Panc1 (cell line): ENCODE measurements at regions not wholly inside any gene's neighbourhood (a gene's known extent, or its start where the extent isn't known, plus 50 kb on each side); places are given as distances from the start of the nearest gene placed in this dataset.

Experiments
- ATAC-seq: fragments of 200-7000 bp; cut with Tn5 transposase; 2 replicates; pipeline ENCODE4 v1.9.1; 2020; ENCODE audit warnings: mild to moderate bottlenecking, moderate library complexity
- BruUV-seq: library from RNA; stranded (reverse); fragments of 400-500 nt; replicated peaks from 2 replicates; lab custom pipeline; 2021; lab: Mats Ljungman, UMichigan
- CTCF ChIA-PET: fragments of 300-600 bp; sonication (Branson Sonifier 250); formaldehyde crosslinking; loops from one replicate; lab custom pipeline; 2022; ENCODE audit warnings: antibody characterized with exemption; lab: Charles Lee
- POLR2A ChIA-PET: fragments of 300-600 bp; sonication (Branson Sonifier 250); formaldehyde crosslinking; loops from one replicate; lab custom pipeline; 2022; ENCODE audit warnings: antibody characterized with exemption; lab: Charles Lee
- DNase-seq: peaks from one replicate; pipeline ENCODE4 v3.0.0-alpha.2; 2010; ENCODE audit warnings: low read depth, low spot score
- H3K27ac ChIP-seq: 2 replicates; pipeline ENCODE4 v1.5.1; 2011; ENCODE audit warnings: mild to moderate bottlenecking, low read length, inconsistent platforms
- H3K27me3 ChIP-seq: fragments of 200-500 bp; sonication (Bioruptor generic); 2 replicates; pipeline ENCODE4 v1.6.0; 2014; ENCODE audit warnings: low read length, inconsistent platforms; ENCODE audit not compliant: control insufficient read depth, insufficient read depth
- H3K36me3 ChIP-seq: fragments of 200-500 bp; sonication (Bioruptor generic); 2 replicates; pipeline ENCODE4 v1.5.1; 2014; ENCODE audit warnings: inconsistent platforms, mild to moderate bottlenecking, low read length, moderate library complexity; ENCODE audit not compliant: control insufficient read depth, insufficient read depth
- H3K4me1 ChIP-seq: 2 replicates; pipeline ENCODE4 v1.5.1; 2011; ENCODE audit warnings: inconsistent platforms, mild to moderate bottlenecking, low read length, moderate library complexity; ENCODE audit not compliant: control insufficient read depth, insufficient read depth
- H3K4me3 ChIP-seq, 2 experiments: 2 replicates each; pipeline ENCODE4 v1.5.1; 2011 to 2012; ENCODE audit warnings: low read depth in 2 of 2, low read length in 2 of 2, mild to moderate bottlenecking in 2 of 2, inconsistent platforms in 1 of 2, moderate library complexity in 1 of 2
- H3K9me3 ChIP-seq: fragments of 200-500 bp; sonication (Bioruptor generic); 2 replicates; pipeline ENCODE4 v1.5.1; 2014; ENCODE audit warnings: low read depth, mild to moderate bottlenecking, inconsistent platforms, low read length, moderate library complexity; ENCODE audit not compliant: control insufficient read depth, insufficient read depth
- POLR2AphosphoS5 ChIP-seq: IDR thresholded peaks from 2 replicates; pipeline ENCODE4 v1.6.1; 2012; ENCODE audit warnings: mild to moderate bottlenecking, low read depth, low read length, moderate library complexity
- SIN3A ChIP-seq: IDR thresholded peaks from 2 replicates; pipeline ENCODE4 v1.6.1; 2012; ENCODE audit warnings: low read depth, mild to moderate bottlenecking, low read length, moderate library complexity, borderline replicate concordance; ENCODE audit not compliant: insufficient read depth
- TCF7L2 ChIP-seq: IDR thresholded peaks from 2 replicates; pipeline ENCODE4 v1.6.1; 2011; ENCODE audit warnings: mild to moderate bottlenecking, low read depth, low read length, inconsistent platforms
- in situ Hi-C: cut with HindIII; loops from 2 replicates; pipeline ENCODE4 v1.10.0; 2016; ENCODE audit warnings: low sequenced_read_pairs, low pct_unique_long_range_greater_than_20kb
- intact Hi-C: fragments of 100-400 bp; cut with micrococcal nuclease; formaldehyde crosslinking; loops from one replicate; pipeline ENCODE4 v1.10.0; 2022; ENCODE audit not compliant: unreplicated experiment
- TF ChIP-seq, protein P1 (sequence below): fragments of 450-650 bp; IDR thresholded peaks from 2 replicates; pipeline ENCODE4 v1.5.1; 2017; ENCODE audit warnings: mild to moderate bottlenecking
- TF ChIP-seq, protein P2 (sequence below), 2 experiments: IDR thresholded peaks; 2 replicates each; pipeline ENCODE4 v1.6.1; 2011 to 2012; ENCODE audit warnings: low read depth in 2 of 2, control low read depth in 1 of 2, low read length in 1 of 2, mild to moderate bottlenecking in 1 of 2, moderate library complexity in 1 of 2; ENCODE audit not compliant: insufficient read depth in 1 of 2

DNA sequence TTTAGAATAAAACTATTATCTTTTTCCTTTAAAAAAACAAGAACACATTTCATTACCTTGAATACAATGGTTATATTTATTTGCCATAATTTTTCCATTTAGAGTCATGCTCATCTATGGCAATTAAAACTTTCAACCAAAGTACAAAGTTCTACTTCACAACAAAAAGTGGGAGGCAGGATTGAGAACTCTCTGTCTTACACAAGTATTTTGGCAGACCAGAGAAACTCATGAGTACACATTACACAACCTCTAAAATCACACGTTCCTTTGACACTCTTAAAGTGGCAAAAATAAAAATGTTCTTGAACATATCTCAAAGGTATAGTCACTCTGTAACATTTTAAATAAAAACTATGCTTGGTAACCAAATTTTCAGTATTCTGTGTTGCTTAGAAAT lies 213.4 kb downstream of the IL15 start:
- POLR2A ChIA-PET = no interaction called here
- DNase-seq (no peak), ATAC-seq (no peak)
- H3K9me3 ChIP-seq = no peaks in the 10 kb centered on the region
- no peaks in the 10 kb centered on the region for H3K27me3 ChIP-seq
- intact Hi-C loops = no loop called here
- CTCF ChIA-PET = no interaction called here
- TF ChIP-seq, protein P1, sequence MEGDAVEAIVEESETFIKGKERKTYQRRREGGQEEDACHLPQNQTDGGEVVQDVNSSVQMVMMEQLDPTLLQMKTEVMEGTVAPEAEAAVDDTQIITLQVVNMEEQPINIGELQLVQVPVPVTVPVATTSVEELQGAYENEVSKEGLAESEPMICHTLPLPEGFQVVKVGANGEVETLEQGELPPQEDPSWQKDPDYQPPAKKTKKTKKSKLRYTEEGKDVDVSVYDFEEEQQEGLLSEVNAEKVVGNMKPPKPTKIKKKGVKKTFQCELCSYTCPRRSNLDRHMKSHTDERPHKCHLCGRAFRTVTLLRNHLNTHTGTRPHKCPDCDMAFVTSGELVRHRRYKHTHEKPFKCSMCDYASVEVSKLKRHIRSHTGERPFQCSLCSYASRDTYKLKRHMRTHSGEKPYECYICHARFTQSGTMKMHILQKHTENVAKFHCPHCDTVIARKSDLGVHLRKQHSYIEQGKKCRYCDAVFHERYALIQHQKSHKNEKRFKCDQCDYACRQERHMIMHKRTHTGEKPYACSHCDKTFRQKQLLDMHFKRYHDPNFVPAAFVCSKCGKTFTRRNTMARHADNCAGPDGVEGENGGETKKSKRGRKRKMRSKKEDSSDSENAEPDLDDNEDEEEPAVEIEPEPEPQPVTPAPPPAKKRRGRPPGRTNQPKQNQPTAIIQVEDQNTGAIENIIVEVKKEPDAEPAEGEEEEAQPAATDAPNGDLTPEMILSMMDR = no peak
- TF ChIP-seq, protein P2, sequence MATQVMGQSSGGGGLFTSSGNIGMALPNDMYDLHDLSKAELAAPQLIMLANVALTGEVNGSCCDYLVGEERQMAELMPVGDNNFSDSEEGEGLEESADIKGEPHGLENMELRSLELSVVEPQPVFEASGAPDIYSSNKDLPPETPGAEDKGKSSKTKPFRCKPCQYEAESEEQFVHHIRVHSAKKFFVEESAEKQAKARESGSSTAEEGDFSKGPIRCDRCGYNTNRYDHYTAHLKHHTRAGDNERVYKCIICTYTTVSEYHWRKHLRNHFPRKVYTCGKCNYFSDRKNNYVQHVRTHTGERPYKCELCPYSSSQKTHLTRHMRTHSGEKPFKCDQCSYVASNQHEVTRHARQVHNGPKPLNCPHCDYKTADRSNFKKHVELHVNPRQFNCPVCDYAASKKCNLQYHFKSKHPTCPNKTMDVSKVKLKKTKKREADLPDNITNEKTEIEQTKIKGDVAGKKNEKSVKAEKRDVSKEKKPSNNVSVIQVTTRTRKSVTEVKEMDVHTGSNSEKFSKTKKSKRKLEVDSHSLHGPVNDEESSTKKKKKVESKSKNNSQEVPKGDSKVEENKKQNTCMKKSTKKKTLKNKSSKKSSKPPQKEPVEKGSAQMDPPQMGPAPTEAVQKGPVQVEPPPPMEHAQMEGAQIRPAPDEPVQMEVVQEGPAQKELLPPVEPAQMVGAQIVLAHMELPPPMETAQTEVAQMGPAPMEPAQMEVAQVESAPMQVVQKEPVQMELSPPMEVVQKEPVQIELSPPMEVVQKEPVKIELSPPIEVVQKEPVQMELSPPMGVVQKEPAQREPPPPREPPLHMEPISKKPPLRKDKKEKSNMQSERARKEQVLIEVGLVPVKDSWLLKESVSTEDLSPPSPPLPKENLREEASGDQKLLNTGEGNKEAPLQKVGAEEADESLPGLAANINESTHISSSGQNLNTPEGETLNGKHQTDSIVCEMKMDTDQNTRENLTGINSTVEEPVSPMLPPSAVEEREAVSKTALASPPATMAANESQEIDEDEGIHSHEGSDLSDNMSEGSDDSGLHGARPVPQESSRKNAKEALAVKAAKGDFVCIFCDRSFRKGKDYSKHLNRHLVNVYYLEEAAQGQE (IDR thresholded peaks at IDR 0.05; ENCODE audit: insufficient read depth in 1 of 2, low read depth in 2 of 2, low read length in 1 of 2) = no peak
- TF ChIP-seq SIN3A (no peak), POLR2AphosphoS5 (no peak), TCF7L2 (no peak)
- in situ Hi-C loops = no loop called here
- H3K4me1 ChIP-seq = no peaks in the 10 kb centered on the region
- H3K4me3 ChIP-seq = no peak overlapping the region
- no TSS peak for BruUV-seq
- no peak overlapping the region for H3K27ac ChIP-seq
- no peaks in the 10 kb centered on the region for H3K36me3 ChIP-seq

DNA sequence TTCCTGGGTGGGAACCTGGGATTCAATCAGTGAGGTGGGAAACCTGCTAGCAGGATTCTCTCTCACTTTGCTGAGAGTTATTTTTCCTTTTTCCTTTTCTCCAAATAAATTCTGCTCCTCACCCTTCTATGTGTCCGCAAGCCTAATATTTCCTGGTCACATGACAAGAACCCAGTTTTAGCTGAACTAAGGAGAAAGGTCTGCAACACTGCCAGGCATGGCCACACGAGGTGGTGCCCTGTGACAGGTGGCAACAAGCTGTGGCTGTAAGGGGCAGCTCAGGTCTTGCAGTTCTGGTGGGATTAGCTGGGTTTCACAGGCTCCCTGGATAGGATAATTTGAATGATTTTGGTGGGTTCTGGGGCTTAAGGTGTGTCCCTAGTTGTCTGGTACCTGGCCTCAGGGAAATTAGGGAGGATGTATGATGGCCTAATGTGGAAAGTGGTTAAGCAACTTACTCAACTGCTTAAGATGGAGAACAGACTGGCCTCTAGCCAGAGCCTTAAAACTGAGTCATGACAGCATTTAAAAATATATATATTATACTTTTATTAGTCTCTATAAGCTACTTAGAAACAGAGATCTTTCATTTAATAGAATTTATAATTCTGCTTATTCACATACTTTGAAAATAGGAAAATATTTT lies 215.0 kb downstream of the IL15 start:
- in situ Hi-C loops (no loop called here), intact Hi-C loops (no loop called here)
- BruUV-seq = no TSS peak
- no peaks in the 10 kb centered on the region for H3K36me3 ChIP-seq
- CTCF ChIA-PET = no interaction called here
- ATAC-seq (no peak), DNase-seq (no peak)
- no peaks in the 10 kb centered on the region for H3K27me3 ChIP-seq
- H3K4me1 ChIP-seq = no peaks in the 10 kb centered on the region
- TF ChIP-seq, protein P1 = no peak
- TF ChIP-seq TCF7L2 (no peak), POLR2AphosphoS5 (no peak), SIN3A (no peak)
- TF ChIP-seq, protein P2 (IDR thresholded peaks at IDR 0.05; ENCODE audit: insufficient read depth in 1 of 2, low read depth in 2 of 2, low read length in 1 of 2) = no peak
- H3K4me3 ChIP-seq = no peak overlapping the region
- H3K27ac ChIP-seq = no peak overlapping the region
- H3K9me3 ChIP-seq = no peaks in the 10 kb centered on the region
- POLR2A ChIA-PET = no interaction called here
